ENCODE measurements at regions not wholly inside any gene's neighbourhood (a gene's known extent, or its start where the extent isn't known, plus 50 kb on each side); places are given as distances from the start of the nearest gene placed in this dataset.

DNA sequence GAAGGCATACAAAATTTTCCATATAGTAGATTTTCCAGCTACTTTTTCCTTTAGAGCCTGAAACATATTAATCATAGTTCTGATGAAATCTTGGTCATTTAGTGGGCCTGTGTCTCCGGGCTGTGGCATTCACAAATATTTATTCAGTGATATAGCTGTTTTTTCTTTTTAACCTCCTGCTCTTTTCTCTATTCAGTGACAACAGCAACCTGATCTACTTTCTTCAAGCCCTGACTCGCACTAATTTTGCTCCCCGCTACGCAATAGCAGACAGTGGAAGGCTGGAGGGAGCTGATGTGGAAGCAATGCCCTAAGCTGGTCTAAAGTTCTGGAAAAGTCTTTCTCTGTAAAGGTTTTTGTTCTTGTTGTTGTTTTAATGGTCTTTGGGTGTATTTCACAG is 289.7 kb downstream of the SLITRK6 start:
- Histone ChIP-seq H3K9me3 (ENCODE audit: control insufficient read depth, insufficient read depth, low read length) (no peaks in the 10 kb centered on the region), H3K4ac (ENCODE audit: low read depth, low read length) (peak overlapping the region; percentile 48), H3K27me3 (ENCODE audit: control insufficient read depth, insufficient read depth, low read length) (no peaks in the 10 kb centered on the region), H4K8ac (ENCODE audit: low read depth in 2 of 2, low read length in 2 of 2) (no peak overlapping the region), H3K14ac (replicated peaks; ENCODE audit: low read depth, low read length) (peak overlapping the region; percentile 7; the same call in 1 of the 2 replicates), H2AK9ac (replicated peaks; ENCODE audit: low read depth, low read length, poor library complexity) (no peak overlapping the region), H4K20me1 (ENCODE audit: insufficient read depth, low read length) (no peaks in the 10 kb centered on the region), H3K9me1 (ENCODE audit: insufficient read depth, low read length) (0 out of 2 replicates have a peak, but pooled peaks cover 9% of the 10 kb centered on the region), H4K91ac (ENCODE audit: insufficient read depth, low read depth, low read length) (no peak overlapping the region), H3K18ac (ENCODE audit: low read depth, low read length) (peak overlapping the region; percentile 89), H2BK120ac (ENCODE audit: low read depth, low read length) (no peak overlapping the region; the same call in 1 of the 2 replicates), H3K79me1 (ENCODE audit: low read depth in 1 of 2, low read length in 2 of 2) (no peaks in the 10 kb centered on the region), H2BK15ac (ENCODE audit: low read depth, low read length) (no peak overlapping the region), H4K5ac (ENCODE audit: low read depth, low read length) (no peak overlapping the region; the same call in 1 of the 2 replicates), H2BK5ac (ENCODE audit: low read depth, low read length, poor library complexity, severe bottlenecking) (no peak overlapping the region), H3K56ac (ENCODE audit: extremely low read depth, insufficient read depth, low read length) (no peak overlapping the region; the same call in 1 of the 2 replicates), H3K23ac (ENCODE audit: low read depth, low read length) (no peak overlapping the region), H3K4me1 (ENCODE audit: control insufficient read depth, insufficient read depth, low read length) (peaks cover 9% of the 10 kb centered on the region), H3K4me3 (ENCODE audit: insufficient read depth, low read depth, low read length) (no peak overlapping the region), H3K27ac (ENCODE audit: insufficient read depth, low read length) (no peak overlapping the region), H2AFZ (replicated peaks; ENCODE audit: low read length, poor library complexity) (no peak overlapping the region), H2AK5ac (ENCODE audit: low read depth, low read length) (peak overlapping the region; percentile 52; the same call in 1 of the 2 replicates), H3K4me2 (ENCODE audit: low read depth, low read length) (no peak overlapping the region), H2BK20ac (ENCODE audit: low read depth, low read length) (0 out of 2 replicates have a peak overlapping the region, but pooled peaks have one; percentile 62), H3K9ac (ENCODE audit: low read depth, low read length) (no peak overlapping the region), H3K36me3 (ENCODE audit: control insufficient read depth, insufficient read depth, low read length) (no peaks in the 10 kb centered on the region)
- in situ Hi-C loops (cut with MboI; ENCODE audit: low sequenced_read_pairs): no loop called here
- peak; percentile 27 for DNase-seq
- TF ChIP-seq SMC3 (IDR thresholded peaks at IDR 0.05; ENCODE audit: low read depth, low read length) (no peak), CEBPB (IDR thresholded peaks at IDR 0.05; ENCODE audit: low read depth, low read length) (no peak), MXI1 (IDR thresholded peaks at IDR 0.05; ENCODE audit: borderline replicate concordance, low read depth, low read length) (no peak), FOS (IDR thresholded peaks at IDR 0.05; ENCODE audit: low read depth, low read length) (no peak), POLR2A (IDR thresholded peaks at IDR 0.05; ENCODE audit: low read depth, low read length) (no peak), USF2 (IDR thresholded peaks at IDR 0.05; ENCODE audit: low read depth, low read length) (no peak)
- TF ChIP-seq, protein P1, sequence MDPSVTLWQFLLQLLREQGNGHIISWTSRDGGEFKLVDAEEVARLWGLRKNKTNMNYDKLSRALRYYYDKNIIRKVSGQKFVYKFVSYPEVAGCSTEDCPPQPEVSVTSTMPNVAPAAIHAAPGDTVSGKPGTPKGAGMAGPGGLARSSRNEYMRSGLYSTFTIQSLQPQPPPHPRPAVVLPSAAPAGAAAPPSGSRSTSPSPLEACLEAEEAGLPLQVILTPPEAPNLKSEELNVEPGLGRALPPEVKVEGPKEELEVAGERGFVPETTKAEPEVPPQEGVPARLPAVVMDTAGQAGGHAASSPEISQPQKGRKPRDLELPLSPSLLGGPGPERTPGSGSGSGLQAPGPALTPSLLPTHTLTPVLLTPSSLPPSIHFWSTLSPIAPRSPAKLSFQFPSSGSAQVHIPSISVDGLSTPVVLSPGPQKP (IDR thresholded peaks at IDR 0.05; ENCODE audit: borderline replicate concordance, low read depth, low read length): no peak
- POLR2A ChIA-PET (ENCODE audit: unreplicated experiment): no interaction called here
- intact Hi-C loops (cut with micrococcal nuclease): no loop called here
- dilution Hi-C loops (cut with HindIII; ENCODE audit: low sequenced_read_pairs, unreplicated experiment): no loop called here
- CTCF ChIA-PET: interaction anchor here (1.3 to 1.4 kb wide), 2 partner anchors 11 to 12 kb away, joined by 3 to 4 read pairs; no protein-coding TSS in a partner anchor
- ATAC-seq (ENCODE audit: low read depth): peak; percentile 83
- no CpG with 5 or more reads among the region's 4 CpGs for WGBS, 2 experiments (ENCODE audit: extremely low coverage in 2 of 2, insufficient read length in 1 of 2)
- no TSS peak for BruUV-seq (replicated peaks)

All from IMR-90 (cell line).